A549 (cell line): ENCODE measurements at regions not wholly inside any gene's neighbourhood (a gene's known extent, or its start where the extent isn't known, plus 50 kb on each side); places are given as distances from the start of the nearest gene placed in this dataset.

Experiments used
- ATAC-seq, 2 experiments: fragments of 200-7000 bp in 1 of 2; fragments of >200 bp in 1 of 2; cut with Nextera tagmentation in 1 of 2; cut with Tn5 transposase in 1 of 2; 3 replicates each; pipeline versions ENCODE4 v1.8.0 to v1.9.1; 2018 to 2020; ENCODE audit warnings: mild to moderate bottlenecking in 1 of 2, moderate library complexity in 1 of 2
- CTCF ChIA-PET: fragments of 300-600 bp; sonication (Branson Sonifier 250); formaldehyde crosslinking; extraction: SDS; loops from one replicate; lab custom pipeline; 2021; ENCODE audit warnings: antibody characterized with exemption, inconsistent platforms; lab: Yijun Ruan, JAX
- POLR2A ChIA-PET: fragments of 350-600 bp; formaldehyde crosslinking; extraction: SDS; loops from one replicate; lab custom pipeline; 2021; ENCODE audit warnings: antibody characterized with exemption, inconsistent platforms; lab: Yijun Ruan, JAX
- DNase-seq, 2 experiments: peaks; one replicate each; pipeline versions ENCODE4 v3.0.0 to v3.0.0-alpha.2; 2011 to 2016; ENCODE audit warnings: low read depth in 1 of 2, low spot score in 1 of 2
- FAIRE-seq: peaks from 2 replicates; lab custom pipeline; 2011; peaks lifted over from hg19 to GRCh38; lab: Jason Lieb, UNC
- H3K27ac ChIP-seq, 2 experiments: fragments of >200 bp; sonication (Bioruptor Twin); formaldehyde crosslinking; 3 replicates each; pipeline ENCODE4 v1.5.1; 2016 to 2017
- H3K4me1 ChIP-seq: fragments of >200 bp; sonication (Bioruptor Twin); formaldehyde crosslinking; 3 replicates; pipeline ENCODE4 v1.6.1; 2016
- H3K4me2 ChIP-seq: fragments of >200 bp; sonication (Bioruptor Twin); formaldehyde crosslinking; 3 replicates; pipeline ENCODE4 v1.6.1; 2016
- H3K4me3 ChIP-seq: fragments of >200 bp; sonication (Bioruptor Twin); formaldehyde crosslinking; 3 replicates; pipeline ENCODE4 v1.5.1; 2016
- H3K9me3 ChIP-seq: fragments of >200 bp; sonication (Bioruptor Twin); formaldehyde crosslinking; 3 replicates; pipeline ENCODE4 v1.6.1; 2016
- BCL3 ChIP-seq: fragments of >200 bp; sonication (Bioruptor Twin); formaldehyde crosslinking; IDR thresholded peaks from 3 replicates; pipeline ENCODE4 v1.6.1; 2016
- BHLHE40 ChIP-seq: IDR thresholded peaks from 2 replicates; pipeline ENCODE4 v1.6.1; 2012; ENCODE audit warnings: low read depth, low read length, inconsistent platforms
- CBX8 ChIP-seq: fragments of 200-600 bp; sonication (generic); IDR thresholded peaks from 2 replicates; pipeline ENCODE4 v1.6.1; 2016
- FOXS1 ChIP-seq: fragments of 250-450 bp; sonication (Bioruptor Pico); IDR thresholded peaks from 2 replicates; pipeline ENCODE4 v1.5.0; 2020; ENCODE audit warnings: mild to moderate bottlenecking, moderate library complexity
- HMGXB4 ChIP-seq: fragments of 250-450 bp; sonication (Bioruptor Pico); IDR thresholded peaks from 2 replicates; pipeline ENCODE4 v1.5.0; 2021; ENCODE audit warnings: mild to moderate bottlenecking, moderate library complexity, borderline replicate concordance
- HOXA7 ChIP-seq: fragments of 250-450 bp; sonication (Bioruptor Pico); IDR thresholded peaks from 2 replicates; pipeline ENCODE4 v1.5.0; 2020; ENCODE audit warnings: mild to moderate bottlenecking, moderate library complexity
- JUNB ChIP-seq: fragments of >200 bp; sonication (Bioruptor Twin); formaldehyde crosslinking; IDR thresholded peaks from 2 replicates; pipeline ENCODE4 v1.6.1; 2016
- KDM5A ChIP-seq: fragments of 200-600 bp; sonication (generic); IDR thresholded peaks from 2 replicates; pipeline ENCODE4 v1.6.1; 2016; ENCODE audit warnings: antibody characterized with exemption, mild to moderate bottlenecking
- PBX3 ChIP-seq: IDR thresholded peaks from 2 replicates; pipeline ENCODE4 v1.6.1; 2012
- SREBF2 ChIP-seq: fragments of 450-650 bp; IDR thresholded peaks from 2 replicates; pipeline ENCODE4 v1.6.1; 2014; ENCODE audit warnings: mild to moderate bottlenecking, moderate library complexity
- WGBS: methylation state at CpG from one replicate; pipeline ENCODE4 v1.1.6; 2017; ENCODE audit errors: missing lambda C conversion rate; 5-methylcytosine and 5-hydroxymethylcytosine counted together
- TF ChIP-seq, protein P1 (sequence below): fragments of 150-350 bp; IDR thresholded peaks from 2 replicates; pipeline ENCODE4 v1.6.1; 2014; ENCODE audit warnings: low read depth, mild to moderate bottlenecking, low read length

DNA sequence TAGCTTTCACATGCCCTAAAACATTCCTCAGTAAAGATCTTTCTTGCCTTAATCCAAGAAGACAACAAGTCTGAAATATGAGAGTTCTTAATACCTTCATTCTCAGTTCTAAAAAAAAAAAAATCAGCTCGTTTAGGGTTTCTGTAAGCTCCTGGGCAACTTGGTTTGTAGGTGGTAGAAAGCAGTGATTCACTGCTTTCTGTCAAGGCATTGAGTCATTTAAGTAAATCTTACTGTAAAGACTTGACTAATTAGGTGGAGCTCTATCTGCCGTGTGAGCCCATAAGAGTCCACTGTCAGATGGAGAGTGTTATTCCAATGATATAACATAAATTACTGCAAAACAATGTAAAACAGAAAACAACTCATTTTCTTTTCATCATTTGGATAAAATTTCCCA lies 56.1 kb upstream of the MAST4 start:
- no peak for FAIRE-seq
- POLR2A ChIA-PET: no interaction called here
- no peak for ATAC-seq
- Histone ChIP-seq H3K4me2 (no peak overlapping the region), H3K4me1 (no peaks in the 10 kb centered on the region), H3K27ac (no peak overlapping the region), H3K9me3 (no peaks in the 10 kb centered on the region), H3K4me3 (no peak overlapping the region)
- CTCF ChIA-PET: interaction anchor here (1.0 to 1.3 kb wide), 2 partner anchors 13 to 233 kb away, joined by 3 read pairs; no protein-coding TSS in a partner anchor
- no peak for TF ChIP-seq BHLHE40
- no peak for TF ChIP-seq HMGXB4
- TF ChIP-seq FOXS1 (CRISPR knock-in tag): no peak
- TF ChIP-seq SREBF2: no peak
- no peak for TF ChIP-seq PBX3
- no peak for TF ChIP-seq KDM5A
- TF ChIP-seq JUNB: no peak
- TF ChIP-seq, protein P1, sequence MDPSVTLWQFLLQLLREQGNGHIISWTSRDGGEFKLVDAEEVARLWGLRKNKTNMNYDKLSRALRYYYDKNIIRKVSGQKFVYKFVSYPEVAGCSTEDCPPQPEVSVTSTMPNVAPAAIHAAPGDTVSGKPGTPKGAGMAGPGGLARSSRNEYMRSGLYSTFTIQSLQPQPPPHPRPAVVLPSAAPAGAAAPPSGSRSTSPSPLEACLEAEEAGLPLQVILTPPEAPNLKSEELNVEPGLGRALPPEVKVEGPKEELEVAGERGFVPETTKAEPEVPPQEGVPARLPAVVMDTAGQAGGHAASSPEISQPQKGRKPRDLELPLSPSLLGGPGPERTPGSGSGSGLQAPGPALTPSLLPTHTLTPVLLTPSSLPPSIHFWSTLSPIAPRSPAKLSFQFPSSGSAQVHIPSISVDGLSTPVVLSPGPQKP: no peak
- no peak for TF ChIP-seq BCL3
- TF ChIP-seq HOXA7 (CRISPR knock-in tag): no peak
- no peak for DNase-seq
- WGBS: 9% methylated on average over 2 of the region's 2 CpGs

DNA sequence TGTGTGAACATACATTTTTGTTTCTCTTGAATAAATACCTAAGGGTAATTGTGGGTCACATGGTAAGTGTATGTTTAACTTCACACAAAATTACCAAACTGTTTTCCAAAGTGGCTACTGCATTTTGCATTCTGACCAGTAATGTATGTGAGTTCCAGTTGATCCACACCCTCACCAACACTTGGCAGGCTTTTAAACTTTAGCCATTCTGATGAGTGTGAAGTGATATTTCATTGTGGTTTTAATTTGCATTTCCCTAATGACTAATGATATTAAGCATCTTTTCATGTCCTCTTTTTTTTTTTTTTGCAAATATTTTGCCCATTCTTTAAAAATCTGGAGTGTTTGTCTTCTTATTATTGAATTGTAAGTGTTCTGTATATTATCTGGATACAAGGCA lies 53.5 kb upstream of the MAST4 start:
- no peak for TF ChIP-seq CBX8

More for the DNA sequence above, 53.5 kb upstream of the MAST4 start:
- FAIRE-seq (no peak), ATAC-seq (no peak), DNase-seq (no peak)
- Histone ChIP-seq H3K27ac (no peak overlapping the region), H3K4me2 (no peak overlapping the region), H3K4me3 (no peak overlapping the region), H3K4me1 (no peaks in the 10 kb centered on the region), H3K9me3 (peaks cover 6% of the 10 kb centered on the region; the same call in 1 of the 3 replicates)
- ChIA-PET CTCF (no interaction called here), POLR2A (no interaction called here)
